ENCODE measurements at regions not wholly inside any gene's neighbourhood (a gene's known extent, or its start where the extent isn't known, plus 50 kb on each side); places are given as distances from the start of the nearest gene placed in this dataset.

DNA sequence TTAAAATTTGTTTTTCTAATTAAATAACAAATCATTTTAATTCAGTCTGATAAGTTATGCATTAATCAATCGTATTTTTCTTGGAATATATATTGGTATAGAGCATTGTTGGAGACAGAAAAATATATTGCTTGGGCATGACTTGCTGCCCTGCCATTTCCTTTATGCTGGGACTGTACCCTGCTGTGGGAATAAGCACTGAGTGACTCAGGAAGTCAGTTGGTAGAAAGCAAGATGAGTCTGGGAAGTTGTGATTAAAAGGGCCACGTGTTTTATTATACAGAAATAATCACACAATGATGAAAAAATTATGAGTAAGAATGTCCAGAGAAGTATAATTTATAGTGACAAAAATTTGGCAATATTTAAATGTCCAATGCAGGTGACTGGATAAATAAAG is 139.5 kb downstream of the KIF18A start:
- TF ChIP-seq, protein P1, sequence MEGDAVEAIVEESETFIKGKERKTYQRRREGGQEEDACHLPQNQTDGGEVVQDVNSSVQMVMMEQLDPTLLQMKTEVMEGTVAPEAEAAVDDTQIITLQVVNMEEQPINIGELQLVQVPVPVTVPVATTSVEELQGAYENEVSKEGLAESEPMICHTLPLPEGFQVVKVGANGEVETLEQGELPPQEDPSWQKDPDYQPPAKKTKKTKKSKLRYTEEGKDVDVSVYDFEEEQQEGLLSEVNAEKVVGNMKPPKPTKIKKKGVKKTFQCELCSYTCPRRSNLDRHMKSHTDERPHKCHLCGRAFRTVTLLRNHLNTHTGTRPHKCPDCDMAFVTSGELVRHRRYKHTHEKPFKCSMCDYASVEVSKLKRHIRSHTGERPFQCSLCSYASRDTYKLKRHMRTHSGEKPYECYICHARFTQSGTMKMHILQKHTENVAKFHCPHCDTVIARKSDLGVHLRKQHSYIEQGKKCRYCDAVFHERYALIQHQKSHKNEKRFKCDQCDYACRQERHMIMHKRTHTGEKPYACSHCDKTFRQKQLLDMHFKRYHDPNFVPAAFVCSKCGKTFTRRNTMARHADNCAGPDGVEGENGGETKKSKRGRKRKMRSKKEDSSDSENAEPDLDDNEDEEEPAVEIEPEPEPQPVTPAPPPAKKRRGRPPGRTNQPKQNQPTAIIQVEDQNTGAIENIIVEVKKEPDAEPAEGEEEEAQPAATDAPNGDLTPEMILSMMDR (IDR thresholded peaks at IDR 0.05) = no peak
- no peak overlapping the region for H3K27ac ChIP-seq

DNA sequence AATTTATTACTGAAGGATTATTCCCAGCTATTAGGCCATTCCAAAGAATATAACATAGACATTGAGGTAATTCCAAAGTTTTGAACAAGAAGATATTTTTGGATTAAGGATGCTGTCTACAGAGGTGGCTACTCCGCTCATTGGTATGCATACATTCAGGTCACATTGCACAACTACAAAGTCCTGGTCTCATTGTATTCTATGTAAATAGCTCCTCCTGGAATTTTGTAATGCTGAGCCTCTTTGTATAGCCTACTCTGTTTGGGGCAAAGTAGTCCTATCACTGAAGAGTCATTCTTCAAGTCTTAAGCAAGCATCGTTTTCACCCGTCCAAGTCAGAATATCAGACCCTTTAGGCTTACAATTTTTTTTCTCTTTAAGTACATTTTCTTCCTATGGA is 142.4 kb downstream of the KIF18A start:
- no peak for TF ChIP-seq ZFX (IDR thresholded peaks at IDR 0.05; ENCODE audit: borderline replicate concordance)
- TF ChIP-seq, protein P1 (IDR thresholded peaks at IDR 0.05) = no peak
- H3K27ac ChIP-seq = no peak overlapping the region

DNA sequence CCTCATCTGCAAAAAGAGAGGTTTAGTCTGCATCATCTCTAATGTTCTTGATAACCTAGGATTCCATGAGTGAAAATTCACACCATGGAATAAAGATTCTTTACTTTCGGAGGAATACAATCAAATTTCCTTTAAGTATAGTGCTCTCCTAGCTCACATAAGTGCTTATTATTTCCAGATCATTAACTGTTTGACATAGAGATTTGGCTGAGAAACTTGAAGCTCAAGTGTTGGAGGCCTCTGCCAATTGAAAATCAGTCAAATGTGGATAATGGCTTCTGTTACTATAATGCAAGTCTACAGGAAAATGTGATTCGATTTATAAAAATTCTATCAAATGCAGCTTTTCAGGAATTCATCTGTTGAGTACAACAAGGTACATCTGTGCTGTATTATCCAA is 144.6 kb downstream of the KIF18A start:
- TF ChIP-seq, protein P1 (IDR thresholded peaks at IDR 0.05) = no peak
- no peak for TF ChIP-seq ZFX (IDR thresholded peaks at IDR 0.05; ENCODE audit: borderline replicate concordance)
- H3K27ac ChIP-seq = no peak overlapping the region

DNA sequence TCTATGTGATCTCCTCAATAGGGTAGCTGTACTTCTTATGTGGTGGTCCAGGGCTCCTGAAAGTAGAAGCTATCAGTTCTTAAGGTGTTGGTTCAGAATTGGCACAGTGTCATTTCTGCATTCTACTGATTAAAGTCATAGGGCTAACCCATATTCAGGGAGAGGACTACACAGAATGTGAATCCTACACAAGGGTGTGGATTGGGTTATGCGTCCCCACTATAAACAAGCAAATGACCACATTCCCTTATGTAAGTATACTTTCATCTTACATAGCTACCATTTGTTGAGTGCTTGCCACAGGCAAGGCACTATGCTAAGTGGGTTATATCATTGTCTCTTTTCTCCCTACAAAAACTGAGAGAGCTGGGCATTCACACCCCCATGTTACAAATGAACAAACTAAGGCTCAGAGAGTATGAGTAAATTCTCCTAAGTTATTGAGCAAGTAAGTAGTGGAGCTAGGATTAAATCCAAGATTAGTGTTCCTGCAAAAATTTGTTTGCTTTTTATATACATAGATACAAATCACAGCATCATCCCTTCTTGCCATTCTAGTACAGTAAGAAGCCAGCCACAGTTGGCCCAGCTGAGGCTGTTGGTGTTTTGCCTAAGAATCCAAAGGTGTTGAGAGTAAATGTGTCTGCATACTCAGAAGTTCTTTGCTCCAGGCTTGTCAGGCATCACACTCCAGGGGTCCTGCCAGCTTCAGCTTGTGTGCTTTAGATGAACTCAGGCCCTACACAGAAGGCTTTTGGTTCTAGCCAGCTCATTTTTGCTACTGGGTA is 157.8 kb downstream of the KIF18A start:
- no peak overlapping the region for H3K27ac ChIP-seq
- TF ChIP-seq ZFX (IDR thresholded peaks at IDR 0.05; ENCODE audit: borderline replicate concordance) = no peak
- TF ChIP-seq, protein P1 (IDR thresholded peaks at IDR 0.05) = no peak

DNA sequence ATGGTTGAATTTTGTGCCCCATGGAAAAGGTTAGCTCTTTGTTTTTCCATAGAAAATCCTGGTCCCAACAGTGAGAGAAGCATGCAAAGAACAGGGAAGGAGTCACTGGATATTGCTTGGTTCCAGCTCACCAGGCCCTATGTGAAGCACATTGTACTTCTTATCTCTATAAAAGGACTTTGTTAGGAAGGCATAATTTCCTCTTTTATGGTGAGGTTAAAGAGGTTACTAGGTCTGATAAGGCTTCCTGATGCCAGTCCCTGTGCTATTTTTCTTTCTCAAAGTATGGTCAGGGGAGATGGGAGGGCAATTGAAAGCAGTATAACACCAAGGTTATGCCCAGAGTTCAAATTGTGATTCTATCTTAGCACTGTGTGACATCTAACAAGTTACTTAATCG is 162.6 kb downstream of the KIF18A start:
- TF ChIP-seq, protein P1 (IDR thresholded peaks at IDR 0.05) = no peak
- TF ChIP-seq ZFX (IDR thresholded peaks at IDR 0.05; ENCODE audit: borderline replicate concordance) = no peak
- no peak overlapping the region for H3K27ac ChIP-seq

DNA sequence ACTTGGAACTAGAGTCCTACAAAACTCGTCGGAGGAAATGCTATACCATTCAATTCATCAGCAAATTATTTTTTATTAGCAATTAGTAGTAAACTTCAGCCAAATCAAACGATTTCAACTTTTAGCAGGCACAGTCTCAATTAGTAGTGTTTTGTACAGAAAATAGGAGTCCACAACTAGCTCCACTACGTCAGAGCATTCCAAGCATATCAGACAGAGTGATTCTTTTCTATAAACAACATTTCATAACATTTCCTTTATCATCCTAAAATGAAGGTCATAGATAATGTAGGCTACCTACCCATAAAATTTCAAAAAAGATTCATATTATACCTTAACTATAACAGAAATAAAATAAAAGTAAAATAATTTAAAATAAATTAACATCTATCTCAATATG is 169.9 kb downstream of the KIF18A start:
- TF ChIP-seq ZFX (IDR thresholded peaks at IDR 0.05; ENCODE audit: borderline replicate concordance) = no peak
- TF ChIP-seq, protein P1 (IDR thresholded peaks at IDR 0.05) = no peak
- H3K27ac ChIP-seq = no peak overlapping the region

DNA sequence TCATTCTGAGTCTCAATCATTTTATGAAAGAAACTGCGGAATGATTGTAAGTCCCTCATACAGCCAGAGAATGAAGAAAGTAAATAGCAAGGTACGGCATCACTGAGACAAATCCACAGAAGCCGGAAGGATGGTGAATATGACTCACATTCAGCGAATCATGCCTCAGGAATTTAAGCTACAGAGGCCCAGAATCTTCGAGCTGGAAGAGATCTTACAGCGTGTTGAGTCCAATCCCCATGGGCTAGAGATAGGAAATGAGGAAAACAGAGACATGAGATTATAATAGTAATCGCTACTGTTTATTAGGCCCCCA is 173.2 kb downstream of the KIF18A start:
- no peak for TF ChIP-seq ZFX (IDR thresholded peaks at IDR 0.05; ENCODE audit: borderline replicate concordance)
- TF ChIP-seq, protein P1 (IDR thresholded peaks at IDR 0.05) = no peak
- H3K27ac ChIP-seq = no peak overlapping the region
